HuH-7 (cell line): ENCODE measurements at regions not wholly inside any gene's neighbourhood (a gene's known extent, or its start where the extent isn't known, plus 50 kb on each side); places are given as distances from the start of the nearest gene placed in this dataset.

Source experiments
- DNase-seq: peaks from one replicate; pipeline ENCODE4 v3.0.0; 2011; ENCODE audit warnings: low spot score

DNA sequence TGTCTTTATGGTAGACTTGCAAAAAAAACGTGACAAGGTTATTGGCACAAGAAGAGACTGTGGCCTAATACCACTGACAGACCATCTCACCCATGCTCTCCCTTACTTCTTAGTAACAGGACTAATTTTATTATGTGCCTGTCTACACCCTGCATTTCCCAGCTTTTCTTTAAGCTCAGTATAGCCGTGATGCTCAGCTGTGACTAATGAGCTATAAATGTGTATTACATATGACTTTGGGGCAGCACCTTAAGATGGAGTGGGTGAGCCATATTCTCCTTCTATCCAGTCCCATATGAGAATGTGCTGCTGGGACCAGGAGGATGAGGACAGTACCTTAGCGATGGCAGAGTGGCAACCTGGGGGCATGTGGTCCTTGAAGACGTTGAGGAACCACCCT is 293.5 kb downstream of the RNF144A start:
- no peak for DNase-seq

DNA sequence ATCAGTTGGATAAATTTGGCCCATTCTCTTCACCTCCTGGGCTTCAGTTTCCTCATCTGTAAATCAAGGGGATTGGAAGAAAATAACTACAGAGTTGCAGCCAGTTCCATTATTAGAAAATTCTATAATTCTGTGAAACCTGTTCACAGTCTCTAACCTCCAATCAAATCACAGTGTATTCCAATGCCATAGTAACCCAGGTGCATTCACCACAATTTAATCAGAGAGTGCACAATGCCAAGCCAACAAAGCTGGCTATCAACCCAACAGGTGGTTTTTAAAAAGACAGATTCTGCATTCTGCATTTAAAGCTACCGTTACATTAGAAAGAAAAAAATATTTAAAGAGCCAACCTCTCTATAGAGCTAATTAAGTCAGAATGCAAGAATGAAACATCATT is 308.6 kb downstream of the RNF144A start:
- DNase-seq: no peak

DNA sequence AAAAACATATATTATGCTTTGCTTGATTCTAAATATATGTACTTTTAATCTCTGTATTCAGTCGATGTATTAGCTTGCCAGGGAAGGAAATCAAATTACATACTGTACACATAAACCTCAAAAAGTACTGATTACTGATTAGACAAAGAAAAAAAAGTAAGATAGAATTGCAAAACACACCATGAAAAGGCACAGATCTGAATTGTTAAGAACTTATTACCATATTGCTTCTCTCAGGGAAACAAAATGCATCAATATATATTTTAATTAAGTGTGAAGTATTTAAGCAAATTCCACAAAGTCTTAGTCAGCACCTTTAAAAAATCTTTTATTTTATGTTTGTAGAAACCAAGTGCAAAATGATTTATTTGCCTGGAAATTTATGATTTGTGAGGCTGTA is 309.3 kb downstream of the RNF144A start:
- DNase-seq: no peak

DNA sequence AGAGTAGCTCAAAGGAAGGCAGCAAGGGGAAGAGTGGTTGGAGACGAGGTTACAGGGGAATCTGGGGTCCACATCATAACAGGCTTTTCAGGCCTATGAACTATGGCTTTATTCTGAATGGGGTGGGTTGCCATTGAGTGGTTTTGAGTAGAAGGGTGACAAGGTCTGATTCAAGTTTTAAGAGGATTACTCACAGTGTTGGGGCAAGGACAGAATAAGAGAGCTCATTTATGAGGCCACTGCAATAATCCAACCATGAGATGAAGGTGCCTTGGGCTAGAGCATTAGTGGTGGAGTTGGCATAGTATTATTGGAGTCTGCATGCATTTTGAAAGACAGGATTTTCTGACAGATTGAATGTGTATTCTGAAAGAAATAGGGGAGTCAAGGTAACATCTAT is 315.9 kb downstream of the RNF144A start:
- no peak for DNase-seq

DNA sequence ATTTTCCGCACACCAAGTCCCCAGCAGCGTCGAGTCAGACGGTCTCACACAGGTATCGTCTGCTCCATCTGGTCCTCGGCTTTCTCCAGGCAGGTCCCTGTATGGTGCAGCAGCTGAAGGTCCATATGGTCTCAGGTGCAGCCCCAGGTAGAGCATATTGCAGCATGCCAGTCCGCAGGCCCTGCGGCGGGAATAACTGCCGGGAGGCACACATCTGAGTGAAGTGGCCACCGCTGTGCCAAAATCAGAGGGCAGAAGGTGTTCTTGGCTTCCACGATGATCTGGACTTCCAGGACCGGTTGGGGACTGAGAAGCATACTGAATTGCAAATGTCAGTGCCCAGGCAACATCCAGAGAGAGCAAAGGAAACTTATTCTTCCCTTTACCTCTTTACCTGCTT is 320.3 kb downstream of the RNF144A start:
- no peak for DNase-seq

DNA sequence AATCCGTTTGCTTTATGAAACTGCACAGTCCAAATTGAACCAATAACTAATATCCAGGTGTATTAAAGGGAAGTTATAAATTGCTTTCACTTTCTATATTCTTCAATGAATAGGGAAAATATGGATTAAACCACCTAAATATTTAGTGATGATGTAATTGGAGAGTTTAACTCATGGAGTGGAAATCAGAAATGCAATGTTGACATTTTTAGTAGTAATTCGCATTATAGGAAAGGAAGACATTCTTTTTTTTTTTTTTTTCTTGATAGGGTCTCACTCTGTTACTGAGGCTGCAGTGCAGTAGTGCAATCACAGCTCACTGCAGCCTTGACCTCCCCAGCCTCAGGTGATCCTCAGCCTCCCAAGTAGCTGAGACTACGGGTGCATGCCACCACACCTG is 321.9 kb downstream of the RNF144A start:
- no peak for DNase-seq

DNA sequence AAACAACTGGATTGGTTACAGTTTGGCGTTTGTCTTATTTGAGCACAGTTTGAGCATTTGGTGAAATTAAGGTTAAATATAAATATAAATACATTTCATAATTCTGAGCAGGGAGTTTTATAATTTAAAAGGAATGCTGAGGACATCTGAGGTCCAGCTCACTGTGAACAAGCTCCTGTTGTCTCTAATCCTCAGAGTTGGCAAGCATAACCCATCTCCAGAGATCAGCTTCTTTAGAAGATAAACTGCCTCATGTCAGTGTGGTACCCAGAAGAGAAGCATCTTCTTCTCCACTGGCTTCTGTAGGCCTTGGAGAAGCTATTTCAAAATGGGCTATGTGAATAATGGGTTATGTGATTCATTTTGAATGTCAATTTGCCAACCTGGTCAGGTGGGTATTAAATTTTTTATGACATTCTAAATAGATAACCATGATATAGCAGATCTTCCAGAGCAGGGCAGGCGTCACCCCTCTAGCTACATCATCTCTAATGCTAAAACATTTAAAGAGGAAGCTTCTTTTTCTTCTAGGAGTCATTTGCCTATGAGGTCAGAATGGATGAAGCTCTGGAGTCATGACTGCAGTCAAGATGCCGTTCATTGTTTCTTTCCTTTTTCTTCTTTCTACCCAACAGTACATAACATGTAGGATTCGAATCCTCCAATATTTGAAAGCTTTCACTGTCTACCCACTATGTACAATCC is 324.0 kb downstream of the RNF144A start:
- no peak for DNase-seq

DNA sequence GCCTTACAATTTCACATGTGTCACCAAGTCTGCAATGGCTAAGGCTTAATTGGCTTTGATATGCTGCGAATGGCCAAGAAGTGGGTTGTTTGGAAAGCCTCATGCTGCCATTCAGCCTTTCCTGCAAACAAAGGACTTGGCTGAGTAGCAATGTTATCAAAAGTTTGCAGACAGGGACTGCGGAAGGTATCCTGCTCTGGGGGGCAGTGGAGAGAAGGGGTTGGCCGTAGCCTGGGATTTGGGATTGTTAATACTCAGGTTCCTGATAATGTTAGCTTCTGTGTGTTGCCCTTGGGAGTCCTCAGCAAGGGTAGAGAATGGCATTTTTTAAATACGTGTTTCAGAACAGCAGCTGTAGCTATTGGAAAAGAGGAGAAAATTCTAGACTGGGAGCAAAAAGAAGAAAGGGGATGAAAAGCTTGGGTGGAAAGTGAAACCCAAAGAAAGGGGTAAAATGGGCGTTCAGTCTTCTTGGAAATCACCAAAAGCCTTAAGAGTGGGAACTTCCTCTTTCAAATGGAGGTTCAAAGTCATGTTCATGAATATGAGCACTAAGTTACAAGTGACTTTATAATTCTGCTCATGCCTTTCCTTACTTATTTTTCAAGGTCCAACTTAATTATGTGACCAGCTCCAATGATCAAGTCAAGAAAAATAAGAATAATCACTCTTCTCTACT is 325.1 kb downstream of the RNF144A start:
- DNase-seq: no peak

DNA sequence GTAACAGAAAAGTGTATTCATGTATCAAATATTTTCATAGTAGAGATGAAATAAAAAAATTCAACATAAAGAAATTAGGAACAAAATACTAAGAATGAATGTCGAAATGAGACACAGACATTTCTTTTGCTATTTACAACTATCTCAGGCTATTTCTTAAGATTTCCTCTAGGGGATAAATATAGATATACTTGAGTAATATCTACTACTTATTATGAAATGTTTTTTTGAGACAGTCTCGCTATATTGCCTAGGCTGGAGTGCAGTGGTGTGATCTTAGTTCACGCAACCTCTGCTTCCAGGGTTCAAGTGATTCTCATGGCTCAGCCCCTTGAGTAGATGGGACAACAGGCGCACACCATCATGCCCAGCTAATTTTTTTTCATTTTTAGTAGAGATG is 326.1 kb downstream of the RNF144A start:
- DNase-seq: no peak

DNA sequence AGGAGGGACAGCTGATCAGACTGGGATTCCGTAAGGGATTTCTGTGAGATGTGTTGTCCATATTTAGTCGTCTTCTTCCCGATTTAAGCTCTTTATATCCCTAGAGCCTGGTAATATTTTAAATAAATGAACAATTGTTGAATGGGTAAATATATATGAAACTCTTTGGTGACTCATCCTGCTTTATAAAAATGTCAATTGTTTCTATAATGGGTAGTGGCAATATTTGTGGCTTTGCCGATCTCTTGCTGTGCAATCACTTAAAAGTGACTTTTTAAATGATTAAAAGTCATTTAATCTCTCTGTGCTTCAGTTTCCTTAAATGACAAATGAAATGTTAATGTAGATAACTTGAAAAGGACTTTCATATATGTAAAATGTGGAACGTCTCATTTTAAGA is 339.2 kb downstream of the RNF144A start:
- no peak for DNase-seq

DNA sequence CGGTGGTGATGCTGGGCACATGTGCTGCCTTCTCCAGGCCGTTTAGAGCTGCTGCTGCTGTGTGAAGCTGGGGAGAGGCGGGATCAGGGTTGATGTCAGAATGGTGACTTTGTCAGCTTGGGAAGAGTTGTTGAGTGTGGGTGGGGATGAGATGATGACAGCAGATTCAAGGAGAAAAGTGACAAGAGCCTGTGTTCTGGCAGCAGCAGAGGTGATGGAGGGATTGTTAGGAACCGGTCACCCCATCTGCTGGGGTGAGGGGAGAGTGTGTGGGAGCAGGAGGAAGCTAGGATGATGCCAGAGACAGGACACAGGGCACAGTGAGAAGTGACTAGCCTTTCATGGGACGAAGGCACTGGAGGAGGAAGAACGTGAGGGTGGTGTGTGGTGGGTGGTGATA is 345.5 kb downstream of the RNF144A start:
- no peak for DNase-seq

DNA sequence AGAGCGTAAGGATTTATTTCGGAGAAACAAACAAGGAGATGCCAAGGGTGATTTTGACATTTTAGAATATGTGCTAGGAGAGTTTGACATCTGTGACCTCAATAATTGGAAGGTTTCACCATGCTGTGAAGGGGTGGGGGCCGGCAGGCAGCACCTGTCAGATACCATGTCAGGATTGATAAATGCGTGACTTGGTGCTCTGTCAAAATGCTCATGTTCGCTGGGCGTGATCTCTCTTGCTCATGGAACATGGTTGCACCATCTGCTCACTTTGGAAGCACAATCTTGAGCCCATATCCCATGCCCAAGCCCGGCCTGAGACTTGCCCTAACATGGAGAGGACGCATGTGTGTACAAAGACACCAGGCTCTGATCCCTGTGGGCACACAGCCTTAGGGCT is 347.6 kb downstream of the RNF144A start:
- no peak for DNase-seq

DNA sequence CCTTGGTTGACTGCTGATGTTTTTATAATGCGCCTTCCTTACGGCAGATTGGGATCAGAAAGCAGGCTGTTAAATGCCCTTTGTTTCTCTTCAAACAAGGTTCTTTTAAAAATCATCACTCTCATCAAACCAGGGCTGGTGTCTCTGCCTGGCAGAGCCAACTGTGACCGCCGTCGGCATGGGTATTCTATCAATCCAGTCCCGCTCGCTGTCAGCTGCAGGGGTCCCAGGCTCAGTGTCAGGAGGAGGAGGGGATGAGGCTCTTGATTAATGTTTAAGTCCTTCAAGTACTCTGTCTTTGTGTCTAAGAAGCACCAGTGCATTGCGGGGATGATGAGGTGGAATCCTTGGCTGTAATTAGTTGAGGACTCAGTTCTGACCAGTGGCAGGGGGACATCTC is 348.1 kb downstream of the RNF144A start:
- no peak for DNase-seq

DNA sequence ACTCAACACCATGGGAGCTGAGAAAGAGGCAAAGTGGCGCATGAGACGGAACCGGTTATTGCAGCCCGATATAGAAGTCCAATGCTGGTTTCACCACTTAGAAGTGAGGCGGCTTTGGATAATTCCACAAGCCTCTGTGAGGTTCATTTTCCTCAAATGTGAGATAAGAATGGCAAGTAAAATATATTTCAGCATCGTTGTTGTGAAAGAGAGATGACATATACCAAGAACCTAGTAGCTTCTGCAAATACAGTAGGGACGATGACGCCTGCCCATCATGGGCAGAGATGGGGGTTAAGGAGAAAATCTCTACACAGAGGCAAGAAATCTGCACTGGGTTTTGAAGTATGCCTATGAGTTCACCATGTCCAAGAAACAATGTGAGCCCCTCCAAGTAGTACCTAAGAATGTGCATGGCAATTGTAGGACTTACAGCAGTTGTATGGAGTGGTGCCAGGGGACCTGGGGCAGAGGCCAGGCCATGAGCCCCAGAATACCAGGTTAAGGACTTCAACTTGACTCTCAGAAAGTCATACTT is 352.0 kb downstream of the RNF144A start:
- no peak for DNase-seq

DNA sequence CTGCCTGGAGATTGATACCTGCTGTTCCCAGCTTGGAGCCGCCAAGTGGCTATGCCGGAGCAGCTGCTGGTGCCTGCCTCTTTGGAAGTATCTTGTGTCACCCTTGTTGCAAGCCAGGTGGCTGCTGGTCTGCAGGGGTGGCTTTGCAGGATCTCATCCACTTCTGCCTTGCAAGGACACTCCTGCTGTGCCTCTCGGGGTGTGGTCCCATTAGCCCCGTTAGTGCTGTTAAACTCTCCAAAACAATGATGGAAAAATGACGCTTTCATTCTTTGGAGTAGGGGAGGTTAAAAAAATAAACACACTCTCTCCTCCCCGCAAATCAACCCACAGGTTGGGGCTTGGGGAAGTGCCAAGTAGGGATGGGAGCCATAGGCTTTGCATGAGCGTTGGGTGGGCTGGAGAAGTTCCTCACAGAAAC is 352.8 kb downstream of the RNF144A start:
- DNase-seq: no peak

DNA sequence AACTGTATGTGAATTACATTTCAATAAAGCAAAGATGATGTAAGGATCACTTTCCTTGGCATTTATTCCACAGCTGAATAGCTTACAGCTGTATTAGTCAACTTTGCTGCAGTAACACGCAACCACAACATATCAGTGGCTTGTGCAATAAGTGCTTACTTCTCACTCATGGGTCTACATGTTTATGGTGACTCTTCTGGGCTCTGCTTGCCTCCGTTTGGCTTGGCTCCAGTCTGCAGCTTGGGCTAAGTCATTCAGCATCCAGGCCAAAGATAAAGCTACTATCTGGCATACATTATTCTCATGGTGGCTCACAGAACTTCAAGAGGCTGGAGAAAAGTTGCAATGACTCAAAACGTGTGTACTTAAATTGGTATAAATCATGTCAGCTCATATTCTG is 355.0 kb downstream of the RNF144A start:
- no peak for DNase-seq

DNA sequence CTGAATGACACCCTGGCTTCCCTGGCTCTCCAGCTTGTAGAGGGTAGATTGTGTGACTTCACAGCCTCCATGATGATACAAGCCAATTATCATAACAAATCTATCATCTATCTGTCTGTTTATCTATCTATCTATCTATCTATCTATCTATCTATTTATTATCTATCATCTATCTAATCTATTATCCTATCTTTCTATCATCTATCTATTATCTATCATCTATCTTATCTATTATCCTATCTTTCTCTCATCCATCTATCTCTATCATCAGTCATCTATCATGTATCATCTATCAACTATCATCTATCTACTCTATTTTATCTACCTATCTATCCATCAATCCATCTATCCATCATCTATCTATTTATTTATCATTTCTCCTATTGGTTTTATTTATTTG is 361.8 kb downstream of the RNF144A start:
- no peak for DNase-seq

DNA sequence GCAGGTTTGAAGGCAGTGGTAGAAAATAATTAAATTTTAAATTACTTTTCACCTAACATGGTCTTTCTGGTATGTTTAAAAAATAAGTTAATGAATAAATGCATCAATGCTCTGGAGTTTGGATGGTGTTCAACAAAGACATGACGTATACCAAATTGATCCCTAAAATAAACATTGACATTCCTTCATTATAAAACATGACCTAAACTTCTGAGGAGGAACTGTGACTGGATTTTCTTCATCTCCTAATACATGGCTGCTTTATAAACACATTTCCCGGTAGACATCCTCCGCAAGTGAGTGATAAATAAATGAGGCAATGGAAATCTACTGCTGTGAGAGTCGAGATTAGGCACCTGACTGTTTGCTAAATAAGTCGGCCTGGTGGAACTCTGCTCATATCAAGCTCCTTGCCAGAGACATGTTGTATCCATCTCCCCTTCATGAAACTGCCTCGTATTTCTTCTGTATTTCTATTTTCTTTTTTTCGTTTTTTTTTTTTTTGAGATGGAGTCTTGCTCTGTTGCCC is 362.3 kb downstream of the RNF144A start:
- no peak for DNase-seq

DNA sequence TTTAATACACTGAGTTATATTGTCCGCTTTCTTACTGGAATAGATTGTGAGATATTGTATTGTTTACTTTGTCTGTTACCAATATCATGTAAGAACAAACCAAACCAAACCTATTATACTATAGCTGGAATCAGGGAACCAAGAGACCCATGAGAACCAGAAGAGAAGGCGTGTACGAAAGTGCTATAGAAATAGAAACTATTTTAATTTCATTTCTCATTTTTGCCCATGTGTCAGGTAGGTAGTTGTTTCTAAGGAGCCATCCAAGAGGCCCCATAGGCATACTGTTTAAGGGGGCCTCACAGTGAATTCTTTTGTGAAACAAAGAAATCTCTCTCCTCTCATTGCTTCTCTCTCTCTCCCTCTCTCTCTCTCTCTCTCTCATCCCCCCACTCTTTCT is 363.6 kb downstream of the RNF144A start:
- no peak for DNase-seq

DNA sequence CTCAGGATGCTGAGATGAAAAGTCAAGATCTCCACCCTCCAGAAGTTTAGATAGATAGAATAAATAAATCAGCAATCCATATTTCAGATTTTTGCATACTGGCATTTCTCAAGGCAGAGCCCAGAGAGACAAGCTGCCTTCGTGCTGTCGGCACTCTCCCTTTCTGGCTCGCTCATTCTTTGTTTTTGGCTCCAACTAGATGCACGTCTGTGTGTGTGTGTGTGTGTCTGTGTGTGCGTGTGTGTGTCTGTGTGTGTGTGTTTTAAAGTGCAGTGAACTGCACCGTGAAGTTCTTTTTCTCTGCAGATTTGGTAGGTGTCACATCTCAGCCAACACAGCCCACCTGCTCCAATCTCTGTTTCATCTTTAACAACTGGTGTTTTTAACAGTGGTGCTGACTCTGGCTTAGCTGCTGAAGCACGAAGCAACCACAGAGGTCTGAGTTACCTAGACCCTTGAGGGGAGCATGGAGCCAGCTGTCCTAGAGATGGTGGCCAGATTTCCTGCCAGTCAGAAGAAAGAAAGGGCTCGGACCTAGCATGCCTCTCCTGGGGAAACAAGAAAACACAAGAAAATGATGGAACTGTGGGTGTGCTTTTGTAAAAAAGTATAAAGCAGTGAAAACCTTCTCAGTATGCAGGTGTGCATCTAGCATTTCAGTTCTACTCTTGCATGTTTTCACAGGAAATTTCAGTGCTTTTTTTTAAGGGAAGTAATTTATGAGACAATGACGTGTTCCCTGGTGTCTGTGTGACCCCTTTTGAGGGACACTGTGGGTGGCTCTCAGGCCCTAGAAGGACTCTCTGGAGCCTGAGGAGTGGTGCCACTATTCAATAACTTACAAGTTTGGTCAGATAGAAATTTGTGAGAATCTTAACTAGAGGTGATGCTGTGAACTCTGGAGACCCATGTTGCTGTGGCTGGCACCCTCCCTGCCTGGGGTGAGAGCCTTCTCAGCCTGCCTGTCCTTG is 364.3 kb downstream of the RNF144A start:
- DNase-seq: no peak

DNA sequence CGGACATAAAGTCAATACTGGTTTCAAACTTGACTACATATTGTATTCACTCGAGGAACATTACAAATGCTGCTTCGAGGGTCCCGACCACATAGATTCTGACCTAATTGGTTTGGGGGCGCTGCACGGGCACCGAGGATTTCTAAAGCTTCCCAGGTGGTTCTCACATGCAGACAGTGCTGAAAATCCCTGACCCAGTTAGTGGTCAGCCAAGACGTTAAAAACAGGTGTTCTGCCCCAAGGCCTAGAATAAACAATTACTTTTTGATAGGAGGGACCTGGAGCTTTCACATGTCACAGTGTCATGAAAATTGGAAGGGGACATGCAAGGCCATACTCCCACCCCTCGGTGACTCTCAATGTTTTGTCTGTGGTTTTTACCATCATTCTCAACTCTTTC is 368.9 kb downstream of the RNF144A start:
- DNase-seq: no peak

DNA sequence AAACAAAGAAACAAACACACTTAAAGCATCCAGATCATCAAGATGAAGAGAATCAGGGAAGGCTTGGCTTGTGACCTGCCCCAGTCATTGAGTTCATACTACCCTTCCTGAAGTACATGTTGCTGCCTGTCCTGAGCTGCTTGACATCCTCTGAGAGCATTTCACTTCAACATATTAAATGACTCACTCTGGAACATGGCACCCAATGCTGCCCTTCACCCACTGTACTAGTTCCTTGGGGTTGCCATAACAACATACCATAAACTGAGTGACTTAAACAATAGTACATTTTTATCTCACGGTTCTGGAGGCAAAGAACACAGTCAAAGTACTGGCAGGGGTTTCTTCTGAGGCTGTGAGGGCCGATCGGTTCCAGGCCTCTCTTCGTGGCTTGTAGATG is 371.3 kb downstream of the RNF144A start:
- DNase-seq: no peak
